ENCODE measurements at regions not wholly inside any gene's neighbourhood (a gene's known extent, or its start where the extent isn't known, plus 50 kb on each side); places are given as distances from the start of the nearest gene placed in this dataset.
"Not testable (repeated sequence)": the region's sequence is repeated elsewhere in the genome, so short reads cannot be mapped to it uniquely, and the experiment has no call there.

GRCh38 chr16:51839727-51840462, 688.8 kb upstream of the SALL1 start:
- no peak for DNase-seq

- DNase-seq: no peak
Observed at GRCh38 chr16:51834794-51835193, 683.7 kb upstream of the SALL1 start.

- DNase-seq: no peak
Observed at GRCh38 chr16:51834133-51834532, 683.1 kb upstream of the SALL1 start.

GRCh38 chr16:51831595-51832367, 680.7 kb upstream of the SALL1 start:
- DNase-seq: no peak

- not testable (repeated sequence) for DNase-seq
Observed at GRCh38 chr16:51831034-51831433, 680.0 kb upstream of the SALL1 start.

- no peak for DNase-seq
Observed at GRCh38 chr16:51825779-51826178, 674.7 kb upstream of the SALL1 start.

GRCh38 chr16:51822471-51822870, 671.4 kb upstream of the SALL1 start:
- no peak for DNase-seq

GRCh38 chr16:51821527-51821926, 670.5 kb upstream of the SALL1 start:
- DNase-seq: no peak

GRCh38 chr16:51820176-51820575, 669.1 kb upstream of the SALL1 start:
- DNase-seq: no peak

- no peak for DNase-seq
Observed at GRCh38 chr16:51818342-51818944, 667.4 kb upstream of the SALL1 start.

- no peak for DNase-seq
Observed at GRCh38 chr16:51816929-51817328, 665.9 kb upstream of the SALL1 start.

- no peak for DNase-seq
Observed at GRCh38 chr16:51815523-51815922, 664.5 kb upstream of the SALL1 start.

GRCh38 chr16:51814617-51815016, 663.5 kb upstream of the SALL1 start:
- DNase-seq: no peak

GRCh38 chr16:51813609-51814008, 662.5 kb upstream of the SALL1 start:
- no peak for DNase-seq

GRCh38 chr16:51812945-51813344, 661.9 kb upstream of the SALL1 start:
- DNase-seq: no peak

GRCh38 chr16:51807551-51807950, 656.5 kb upstream of the SALL1 start:
- DNase-seq: no peak

- no peak for DNase-seq
Observed at GRCh38 chr16:51801635-51802034, 650.6 kb upstream of the SALL1 start.

- no peak for DNase-seq
Observed at GRCh38 chr16:51797669-51798259, 646.7 kb upstream of the SALL1 start.

GRCh38 chr16:51779240-51779639, 628.2 kb upstream of the SALL1 start:
- no peak for DNase-seq

- no peak for DNase-seq
Observed at GRCh38 chr16:51773071-51773890, 622.2 kb upstream of the SALL1 start.

GRCh38 chr16:51766739-51767138, 615.7 kb upstream of the SALL1 start:
- no peak for DNase-seq

GRCh38 chr16:51763072-51763661, 612.1 kb upstream of the SALL1 start:
- DNase-seq: no peak
